Endothelial cell (in vitro differentiated cells): ENCODE measurements at regions not wholly inside any gene's neighbourhood (a gene's known extent, or its start where the extent isn't known, plus 50 kb on each side); places are given as distances from the start of the nearest gene placed in this dataset.
"Not testable (repeated sequence)": the region's sequence is repeated elsewhere in the genome, so short reads cannot be mapped to it uniquely, and the experiment has no call there.

ENCODE experiments used
- DNase-seq: peaks from one replicate; pipeline ENCODE4 v3.0.0; 2021; ENCODE audit warnings: low spot score
- H3K27ac Mint-ChIP-seq: one replicate; pipeline ENCODE4 v1.8.0; 2021; ENCODE audit warnings: mixed read lengths, inconsistent platforms; ENCODE audit not compliant: unreplicated experiment
- H3K27me3 Mint-ChIP-seq: one replicate; pipeline ENCODE4 v1.8.0; 2021; ENCODE audit warnings: mild to moderate bottlenecking, moderate library complexity, mixed read lengths, inconsistent platforms; ENCODE audit not compliant: unreplicated experiment
- H3K36me3 Mint-ChIP-seq: one replicate; pipeline ENCODE4 v1.8.0; 2021; ENCODE audit warnings: mild to moderate bottlenecking, low read depth, mixed read lengths, inconsistent platforms; ENCODE audit not compliant: unreplicated experiment
- H3K4me1 Mint-ChIP-seq: one replicate; pipeline ENCODE4 v1.8.0; 2021; ENCODE audit warnings: mild to moderate bottlenecking, mixed read lengths, inconsistent platforms; ENCODE audit not compliant: unreplicated experiment
- H3K4me3 Mint-ChIP-seq: one replicate; pipeline ENCODE4 v1.8.0; 2021; ENCODE audit warnings: mild to moderate bottlenecking, mixed read lengths, inconsistent platforms; ENCODE audit not compliant: unreplicated experiment
- H3K9me3 Mint-ChIP-seq: one replicate; pipeline ENCODE4 v1.8.0; 2021; ENCODE audit warnings: mixed read lengths, inconsistent platforms; ENCODE audit not compliant: unreplicated experiment

DNA sequence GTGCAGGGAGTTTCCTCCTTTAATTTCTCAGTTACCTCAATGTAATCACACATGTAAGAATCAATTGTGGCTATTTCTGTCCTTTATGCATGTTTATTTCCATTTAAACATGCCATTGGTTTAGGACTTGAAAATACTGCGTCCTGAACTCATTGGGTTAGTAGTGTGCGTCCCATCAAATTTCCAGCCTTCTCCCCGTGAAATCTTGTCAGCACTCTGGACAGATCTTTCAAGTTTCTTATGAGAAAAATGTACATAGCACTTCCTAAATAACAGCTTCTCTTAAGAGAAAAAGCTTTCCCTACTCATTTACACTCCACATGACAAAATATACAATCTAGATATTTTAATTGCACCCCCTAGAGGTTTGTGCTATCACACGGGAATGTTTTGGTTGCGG, 353.9 kb upstream of the FOLH1 start:
- not testable (repeated sequence) for H3K27me3 Mint-ChIP-seq, H3K36me3 Mint-ChIP-seq, H3K4me3 Mint-ChIP-seq, DNase-seq, H3K4me1 Mint-ChIP-seq, H3K27ac Mint-ChIP-seq
- peaks cover 24% of the 10 kb centered on the region for H3K9me3 Mint-ChIP-seq

DNA sequence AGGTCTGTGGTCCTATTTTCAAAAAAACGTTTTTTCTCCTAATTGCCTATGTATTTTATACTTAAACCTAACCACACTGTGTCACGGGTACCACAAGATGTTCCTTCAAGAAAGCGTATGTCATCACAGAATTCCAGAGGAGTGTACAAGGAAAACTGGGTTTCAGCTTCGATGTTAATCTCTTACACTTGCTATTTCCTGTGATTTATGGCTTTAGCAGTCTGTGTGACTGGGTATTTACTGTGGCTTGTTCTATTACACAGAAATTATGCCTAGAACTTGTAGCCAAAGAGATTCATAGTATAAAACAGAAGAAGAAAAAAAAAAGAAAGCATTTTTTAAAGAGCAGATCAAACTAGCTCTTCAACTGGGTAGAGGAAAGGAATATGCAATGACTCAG, 371.1 kb upstream of the FOLH1 start:
- not testable (repeated sequence) for H3K9me3 Mint-ChIP-seq, H3K36me3 Mint-ChIP-seq, DNase-seq, H3K4me3 Mint-ChIP-seq, H3K4me1 Mint-ChIP-seq, H3K27me3 Mint-ChIP-seq, H3K27ac Mint-ChIP-seq

DNA sequence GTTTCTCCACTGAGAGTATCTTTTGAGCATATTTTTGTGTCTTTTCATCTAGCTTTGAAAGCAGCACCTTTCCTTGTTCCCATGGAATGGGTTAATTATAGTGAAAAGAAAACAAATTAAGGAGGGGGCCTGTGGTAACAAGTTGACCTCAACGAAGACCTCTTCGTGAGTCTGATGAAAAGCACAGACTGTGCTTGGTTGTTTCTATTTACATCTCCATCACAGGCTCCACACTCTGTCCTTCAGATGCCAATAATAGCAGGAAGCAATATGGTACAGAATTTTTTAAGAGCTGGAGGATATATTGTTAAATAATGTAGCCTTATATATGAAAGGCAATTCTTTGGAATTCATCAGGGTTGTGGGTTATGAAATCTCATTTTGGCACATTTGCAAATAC, 366.7 kb upstream of the OR4C13 start:
- H3K27ac Mint-ChIP-seq, H3K27me3 Mint-ChIP-seq, H3K4me3 Mint-ChIP-seq, DNase-seq, H3K9me3 Mint-ChIP-seq, H3K4me1 Mint-ChIP-seq, H3K36me3 Mint-ChIP-seq: not testable (repeated sequence)

DNA sequence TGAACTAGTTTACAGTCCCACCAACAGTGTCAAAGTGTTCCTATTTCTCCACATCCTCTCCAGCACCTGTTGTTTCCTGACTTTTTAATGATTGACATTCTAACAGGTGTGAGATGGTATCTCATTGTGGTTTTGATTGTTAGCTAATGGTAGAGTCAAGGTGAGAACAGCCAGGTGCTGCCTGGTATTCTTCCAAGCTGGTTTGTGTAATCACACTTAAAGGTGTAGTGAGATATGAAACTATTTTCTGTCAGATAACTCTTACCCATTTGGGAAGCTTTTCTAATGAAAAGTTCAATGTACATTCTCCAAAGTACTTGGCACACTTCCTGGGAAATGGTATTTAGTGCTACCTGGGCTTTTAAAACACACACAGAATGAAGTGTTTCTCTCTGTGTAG, 343.3 kb upstream of the OR4C13 start:
- not testable (repeated sequence) for H3K27me3 Mint-ChIP-seq, H3K36me3 Mint-ChIP-seq, DNase-seq, H3K27ac Mint-ChIP-seq, H3K9me3 Mint-ChIP-seq, H3K4me1 Mint-ChIP-seq, H3K4me3 Mint-ChIP-seq

GRCh38 chr11:49623872-49624271, 328.3 kb upstream of the OR4C13 start:
- not testable (repeated sequence) for H3K36me3 Mint-ChIP-seq, H3K9me3 Mint-ChIP-seq, H3K27ac Mint-ChIP-seq, H3K27me3 Mint-ChIP-seq, H3K4me1 Mint-ChIP-seq, DNase-seq, H3K4me3 Mint-ChIP-seq

- not testable (repeated sequence) for H3K4me3 Mint-ChIP-seq, H3K27me3 Mint-ChIP-seq, DNase-seq, H3K27ac Mint-ChIP-seq, H3K4me1 Mint-ChIP-seq, H3K36me3 Mint-ChIP-seq
- H3K9me3 Mint-ChIP-seq, result peaks cover 33% of the 10 kb centered on the region
Measured at GRCh38 chr11:49670705-49671104, 281.5 kb upstream of the OR4C13 start.

GRCh38 chr11:49702121-49702520, 250.1 kb upstream of the OR4C13 start:
- peaks cover 25% of the 10 kb centered on the region for H3K9me3 Mint-ChIP-seq
- H3K27me3 Mint-ChIP-seq, H3K4me1 Mint-ChIP-seq, H3K4me3 Mint-ChIP-seq, DNase-seq, H3K36me3 Mint-ChIP-seq, H3K27ac Mint-ChIP-seq: not testable (repeated sequence)

- not testable (repeated sequence) for H3K4me3 Mint-ChIP-seq, DNase-seq, H3K27ac Mint-ChIP-seq, H3K36me3 Mint-ChIP-seq, H3K9me3 Mint-ChIP-seq, H3K27me3 Mint-ChIP-seq, H3K4me1 Mint-ChIP-seq
Measured at GRCh38 chr11:49750447-49750846, 201.7 kb upstream of the OR4C13 start.

GRCh38 chr11:49750960-49751359, 201.2 kb upstream of the OR4C13 start:
- H3K9me3 Mint-ChIP-seq, H3K27me3 Mint-ChIP-seq, DNase-seq, H3K4me1 Mint-ChIP-seq, H3K36me3 Mint-ChIP-seq, H3K27ac Mint-ChIP-seq, H3K4me3 Mint-ChIP-seq: not testable (repeated sequence)

GRCh38 chr11:49780791-49781190, 171.4 kb upstream of the OR4C13 start:
- not testable (repeated sequence) for H3K4me3 Mint-ChIP-seq, H3K27ac Mint-ChIP-seq, H3K4me1 Mint-ChIP-seq, DNase-seq, H3K9me3 Mint-ChIP-seq, H3K36me3 Mint-ChIP-seq, H3K27me3 Mint-ChIP-seq

- not testable (repeated sequence) for H3K4me1 Mint-ChIP-seq, DNase-seq, H3K9me3 Mint-ChIP-seq, H3K27ac Mint-ChIP-seq, H3K36me3 Mint-ChIP-seq, H3K27me3 Mint-ChIP-seq, H3K4me3 Mint-ChIP-seq
Measured at GRCh38 chr11:49782000-49782399, 170.2 kb upstream of the OR4C13 start.

- H3K4me1 Mint-ChIP-seq, H3K27ac Mint-ChIP-seq, H3K27me3 Mint-ChIP-seq, H3K4me3 Mint-ChIP-seq, DNase-seq, H3K36me3 Mint-ChIP-seq, H3K9me3 Mint-ChIP-seq: not testable (repeated sequence)
Measured at GRCh38 chr11:49783841-49784240, 168.3 kb upstream of the OR4C13 start.

- peaks cover 11% of the 10 kb centered on the region for H3K9me3 Mint-ChIP-seq
- not testable (repeated sequence) for DNase-seq, H3K27ac Mint-ChIP-seq, H3K27me3 Mint-ChIP-seq, H3K4me3 Mint-ChIP-seq, H3K36me3 Mint-ChIP-seq, H3K4me1 Mint-ChIP-seq
Measured at GRCh38 chr11:49789787-49790186, 162.4 kb upstream of the OR4C13 start.
